GM19468 (cell line): ENCODE measurements at regions not wholly inside any gene's neighbourhood (a gene's known extent, or its start where the extent isn't known, plus 50 kb on each side); places are given as distances from the start of the nearest gene placed in this dataset.

ENCODE experiments used
- ATAC-seq: cut with Tn5 transposase; IDR thresholded peaks from one replicate; pipeline ENCODE4 v1.9.1; 2021; ENCODE audit warnings: mild to moderate bottlenecking, moderate library complexity, moderate number of reproducible peaks; ENCODE audit not compliant: unreplicated experiment; ENCODE audit errors: extremely low read depth

GRCh38 chr7:118531566-118531965 is 307.1 kb downstream of the ANKRD7 start:
- ATAC-seq = no peak

DNA sequence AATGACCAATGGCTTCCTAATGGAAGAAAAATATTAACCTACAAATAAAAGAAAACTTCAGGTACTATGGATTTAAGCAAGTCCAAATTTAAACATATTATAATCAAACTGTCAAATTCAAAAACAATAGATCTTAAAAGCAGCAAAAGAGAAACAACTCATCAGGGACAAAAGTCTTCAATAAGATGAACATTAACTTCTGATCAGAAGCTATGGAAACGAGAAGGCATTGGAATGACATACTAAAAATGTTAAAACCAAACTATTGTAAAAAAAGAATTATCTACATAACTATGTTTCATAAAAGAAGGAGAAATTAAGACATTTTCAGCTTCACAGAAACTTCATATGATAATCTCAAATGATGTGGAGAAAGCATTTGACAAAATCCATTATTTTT is 334.7 kb downstream of the ANKRD7 start:
- no peak for ATAC-seq

DNA sequence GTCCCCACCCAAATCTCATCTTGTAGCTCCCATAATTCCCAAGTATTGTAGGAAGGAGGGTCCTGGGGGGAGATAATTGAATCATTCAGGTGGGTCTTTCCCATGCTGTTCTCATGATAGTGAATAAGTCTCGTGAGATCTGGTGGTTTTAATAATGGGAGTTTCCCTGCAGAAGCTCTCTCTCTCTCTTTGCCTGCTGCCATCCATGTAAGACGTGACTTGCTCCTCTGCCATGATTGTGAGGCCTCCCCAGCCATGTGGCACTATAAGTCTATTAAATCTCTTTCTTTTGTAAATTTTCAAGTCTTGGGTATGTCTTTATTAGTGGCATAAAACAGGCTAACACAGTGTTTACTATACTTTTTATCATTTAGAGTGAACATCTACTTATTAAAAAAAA is 338.8 kb downstream of the ANKRD7 start:
- ATAC-seq = no peak

GRCh38 chr7:118572604-118573003 is 348.1 kb downstream of the ANKRD7 start:
- ATAC-seq = no peak

DNA sequence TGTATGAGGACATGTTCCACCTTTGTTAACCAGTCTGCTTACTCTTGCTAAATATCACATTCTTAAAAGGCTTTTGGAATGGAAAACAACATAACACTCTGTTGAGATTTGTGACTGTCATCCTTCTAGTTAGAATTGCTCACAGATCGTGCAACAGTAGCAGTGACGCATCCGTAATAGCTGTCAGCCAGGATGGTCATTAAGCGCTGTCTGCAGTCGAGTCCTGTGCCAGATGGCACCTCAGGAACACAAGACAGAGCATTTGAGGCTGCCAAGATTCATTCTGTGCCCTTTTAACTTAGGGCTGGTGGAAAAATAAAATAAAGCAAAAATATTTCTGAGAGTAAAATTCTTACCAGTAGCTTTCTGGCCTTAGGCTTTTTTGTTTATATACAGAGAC is 348.6 kb downstream of the ANKRD7 start:
- no peak for ATAC-seq

DNA sequence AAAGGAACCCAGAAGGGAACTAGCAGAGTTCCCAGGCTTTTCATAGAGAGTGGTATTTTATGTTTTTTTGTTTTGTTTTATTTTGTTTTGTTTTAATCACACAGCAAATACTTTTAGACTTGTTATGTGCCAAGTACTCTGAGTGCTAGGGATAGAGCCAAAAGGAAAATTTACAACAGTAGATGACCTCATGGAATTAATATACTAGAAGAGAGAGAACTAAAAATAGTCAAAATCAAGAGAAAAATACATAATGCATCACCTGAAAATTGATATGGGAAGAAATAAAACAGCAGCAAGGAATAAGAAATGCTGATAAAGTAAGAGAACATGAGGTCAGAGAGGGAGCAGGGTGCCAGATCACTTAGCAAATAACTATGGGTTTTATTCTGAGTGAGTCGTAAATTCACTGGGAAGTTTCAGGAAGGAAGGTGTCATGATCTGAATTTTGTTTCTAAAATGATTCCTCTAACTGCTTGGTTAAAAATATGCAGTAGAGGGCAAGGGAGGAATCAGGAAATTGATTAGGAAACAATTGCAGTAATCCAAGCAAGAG is 351.0 kb downstream of the ANKRD7 start:
- no peak for ATAC-seq

- ATAC-seq = no peak
Observed at GRCh38 chr7:118580743-118581382, 356.4 kb downstream of the ANKRD7 start.

- ATAC-seq = no peak
Observed at GRCh38 chr7:118583641-118584040, 359.1 kb downstream of the ANKRD7 start.

- no peak for ATAC-seq
Observed at GRCh38 chr7:118586248-118586647, 361.7 kb downstream of the ANKRD7 start.

- ATAC-seq = peak; percentile 56
Observed at GRCh38 chr7:118590107-118590506, 365.6 kb downstream of the ANKRD7 start.

DNA sequence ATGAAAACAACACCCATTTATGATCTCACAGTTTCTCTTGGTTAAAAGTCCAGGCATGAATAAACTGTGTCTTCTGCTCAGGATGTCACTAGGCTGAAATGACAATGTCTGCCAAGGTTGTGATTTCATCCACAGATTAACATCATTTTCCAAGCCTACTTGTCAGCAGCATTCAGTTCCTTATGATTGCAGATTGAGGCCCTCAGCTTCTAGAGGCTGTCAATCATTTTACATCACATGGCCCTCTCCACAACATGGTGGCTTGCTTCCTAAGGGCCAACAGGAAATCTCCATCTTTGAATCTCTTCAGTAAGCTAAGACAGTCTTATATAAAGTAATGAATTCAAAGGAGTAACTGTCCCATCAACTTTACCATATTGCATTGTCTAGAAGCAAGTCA is 377.6 kb downstream of the ANKRD7 start:
- ATAC-seq = no peak

DNA sequence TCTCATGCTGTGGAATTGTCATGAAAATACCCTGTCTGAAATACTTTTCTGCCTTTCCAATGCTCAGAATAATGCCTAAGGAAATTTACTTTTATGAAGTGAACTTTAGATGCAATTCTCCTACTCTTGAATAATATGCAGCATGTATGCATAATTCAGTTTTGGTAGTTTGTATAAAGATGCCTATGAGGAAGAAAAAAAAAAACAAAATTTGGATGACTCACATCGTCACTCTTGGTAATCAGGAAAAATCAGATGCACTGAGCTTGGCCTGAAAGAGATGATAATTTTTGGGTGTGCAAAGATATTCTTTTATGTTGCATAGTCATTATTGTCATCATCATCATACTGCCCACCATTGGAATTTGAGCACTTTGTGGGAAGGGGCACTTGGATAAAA is 382.1 kb downstream of the ANKRD7 start:
- no peak for ATAC-seq

GRCh38 chr7:118609207-118609606 is 384.7 kb downstream of the ANKRD7 start:
- ATAC-seq = no peak

DNA sequence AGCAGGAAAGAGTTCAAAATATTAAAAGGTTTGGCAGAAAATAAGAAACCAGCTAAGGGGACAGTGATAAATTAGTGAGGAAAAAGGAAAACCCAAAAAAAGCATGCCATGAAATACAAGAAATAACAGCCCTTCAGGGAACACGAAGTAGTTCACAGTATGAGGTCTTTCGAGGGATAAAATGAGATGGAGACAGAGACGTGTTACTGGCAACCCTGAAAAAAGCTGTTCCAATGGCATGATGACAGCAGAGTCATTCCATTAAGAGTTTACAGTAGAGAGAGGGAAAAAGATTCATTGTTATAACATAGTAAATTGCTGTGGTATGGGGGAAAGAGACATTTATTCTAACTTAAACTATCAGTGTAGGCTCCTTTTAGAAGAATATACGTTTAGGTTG is 391.2 kb downstream of the ANKRD7 start:
- ATAC-seq = no peak

DNA sequence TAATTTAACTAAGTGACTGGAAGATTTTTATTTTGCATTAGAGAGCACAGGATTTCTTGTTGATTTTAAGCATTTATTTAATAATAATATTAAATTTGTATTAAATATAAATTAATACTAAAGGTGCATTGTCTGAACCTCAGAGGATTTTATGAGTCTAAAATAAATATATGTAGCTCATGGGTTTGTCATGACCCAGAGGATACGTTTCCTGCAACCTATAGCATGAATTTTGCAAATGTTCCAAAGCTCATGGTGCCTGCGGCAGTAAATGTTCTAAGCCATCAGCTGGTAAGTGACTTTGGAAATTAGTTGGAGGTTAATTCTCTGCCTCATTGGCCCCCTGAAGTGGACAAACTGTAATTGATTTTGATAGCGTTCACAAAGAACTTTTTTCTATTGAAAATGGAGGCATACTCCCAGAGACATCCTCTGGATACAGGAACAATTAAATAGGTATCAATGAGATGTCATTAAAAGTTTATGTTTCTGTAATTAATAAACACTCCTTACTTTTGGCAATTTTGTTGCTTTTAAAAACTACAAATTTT is 397.4 kb downstream of the ANKRD7 start:
- no peak for ATAC-seq

GRCh38 chr7:118626739-118627138 is 402.2 kb downstream of the ANKRD7 start:
- no peak for ATAC-seq

GRCh38 chr7:118627467-118627866 is 403.0 kb downstream of the ANKRD7 start:
- no peak for ATAC-seq

DNA sequence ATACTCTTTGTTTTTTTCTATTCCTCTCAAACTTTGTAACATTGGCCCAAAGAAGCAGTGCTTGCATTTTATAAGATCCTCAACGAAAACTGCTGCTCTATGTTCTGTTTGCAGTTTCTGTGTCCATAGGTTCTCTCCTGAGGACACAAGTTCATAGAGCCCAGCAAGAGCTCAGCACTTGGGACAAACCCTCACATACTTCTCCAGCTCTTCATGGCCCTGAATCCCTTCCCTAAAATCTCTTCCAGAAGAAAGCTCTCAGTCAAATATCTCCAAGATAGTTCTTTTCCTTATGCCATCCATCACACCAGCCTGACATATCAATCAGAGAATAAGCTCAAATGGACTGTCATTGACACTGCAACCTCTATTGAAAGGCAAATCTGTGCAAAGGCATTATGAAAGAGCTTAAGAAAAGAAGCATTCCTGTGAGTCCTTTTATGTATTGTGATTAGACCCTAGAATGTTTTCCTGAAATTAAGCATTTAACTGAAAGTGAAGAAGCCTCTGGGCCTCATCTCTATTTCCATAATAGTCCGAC is 405.5 kb downstream of the ANKRD7 start:
- no peak for ATAC-seq

GRCh38 chr7:118642396-118642795 is 417.9 kb downstream of the ANKRD7 start:
- no peak for ATAC-seq

DNA sequence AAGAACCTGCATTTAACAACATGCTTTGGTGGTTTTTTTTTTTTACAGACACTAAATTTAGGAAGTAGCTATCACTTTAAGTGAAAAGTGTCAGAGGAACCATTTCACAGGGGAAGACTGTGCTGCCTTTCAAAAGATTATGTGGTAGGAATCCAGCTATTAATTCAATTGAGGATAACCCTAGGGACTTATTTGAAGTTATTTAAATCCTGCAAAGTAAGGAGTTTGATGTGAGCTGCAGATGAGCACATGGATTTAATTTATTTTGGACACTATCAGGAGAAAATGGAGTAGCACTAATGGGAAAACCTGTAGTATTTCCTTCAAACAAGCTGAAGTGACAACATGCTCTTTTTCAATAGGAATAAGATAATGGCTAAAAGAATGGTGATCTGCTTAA is 419.8 kb downstream of the ANKRD7 start:
- ATAC-seq = no peak

DNA sequence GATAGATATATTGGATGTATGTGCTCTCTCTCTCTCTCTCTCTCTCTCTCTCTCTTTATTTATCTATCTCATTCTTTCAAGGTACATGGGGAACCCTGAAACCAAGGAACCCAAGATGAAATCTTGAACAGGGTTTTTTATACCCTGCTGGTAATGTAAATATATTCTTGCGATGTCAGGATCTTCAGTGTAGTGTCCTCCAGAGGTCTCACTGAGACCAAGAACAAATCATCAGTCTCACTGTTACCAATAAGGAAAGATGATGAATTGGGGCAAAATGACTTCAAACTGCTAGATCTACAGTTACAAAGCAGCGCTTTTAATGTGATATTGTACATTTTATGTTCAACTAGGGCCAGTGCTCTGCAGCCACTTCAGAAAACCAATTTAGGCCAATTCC is 423.5 kb downstream of the ANKRD7 start:
- no peak for ATAC-seq
